ENCODE measurements at regions not wholly inside any gene's neighbourhood (a gene's known extent, or its start where the extent isn't known, plus 50 kb on each side); places are given as distances from the start of the nearest gene placed in this dataset.

DNA sequence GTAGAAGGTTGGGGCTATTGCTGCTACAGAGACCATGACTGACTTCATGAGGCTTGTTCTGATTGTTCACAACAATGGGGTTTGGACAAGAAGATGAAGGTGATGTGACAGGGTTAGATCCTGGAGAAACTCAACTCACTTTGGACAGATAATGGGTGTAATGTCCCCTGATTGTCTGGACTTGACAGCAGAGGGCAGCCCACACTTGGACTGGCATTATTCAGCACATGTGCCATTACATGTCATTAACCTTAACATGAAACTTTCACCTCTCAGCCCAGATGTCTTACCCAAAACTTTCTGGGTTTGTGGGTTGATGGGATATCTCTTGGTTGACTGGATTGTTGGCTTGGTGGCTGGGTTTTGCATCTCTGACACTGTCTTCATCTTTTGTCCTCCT, 101.5 kb downstream of the MXRA5 start:
- H3K4me1 ChIP-seq, result peaks cover 0 to 5% (median 0%) of the 10 kb centered on the region in 9 donors
- H3K27me3 ChIP-seq, result no peaks in the 10 kb centered on the region
- no peak overlapping the region for H3K4me3 ChIP-seq
- ATAC-seq, result no peak
- intact Hi-C loops (cut with DNase I), result loop anchor here in 2 of 10 donors (5.0 to 10.0 kb wide), 2 partner anchors 280 to 302 kb away; no protein-coding TSS in a partner anchor
- H3K27ac ChIP-seq, result no peak overlapping the region
- DNase-seq, result no peak
- H3K36me3 ChIP-seq, result no peaks in the 10 kb centered on the region
- no peaks in the 10 kb centered on the region for H3K9me3 ChIP-seq
- TF ChIP-seq, protein P1, sequence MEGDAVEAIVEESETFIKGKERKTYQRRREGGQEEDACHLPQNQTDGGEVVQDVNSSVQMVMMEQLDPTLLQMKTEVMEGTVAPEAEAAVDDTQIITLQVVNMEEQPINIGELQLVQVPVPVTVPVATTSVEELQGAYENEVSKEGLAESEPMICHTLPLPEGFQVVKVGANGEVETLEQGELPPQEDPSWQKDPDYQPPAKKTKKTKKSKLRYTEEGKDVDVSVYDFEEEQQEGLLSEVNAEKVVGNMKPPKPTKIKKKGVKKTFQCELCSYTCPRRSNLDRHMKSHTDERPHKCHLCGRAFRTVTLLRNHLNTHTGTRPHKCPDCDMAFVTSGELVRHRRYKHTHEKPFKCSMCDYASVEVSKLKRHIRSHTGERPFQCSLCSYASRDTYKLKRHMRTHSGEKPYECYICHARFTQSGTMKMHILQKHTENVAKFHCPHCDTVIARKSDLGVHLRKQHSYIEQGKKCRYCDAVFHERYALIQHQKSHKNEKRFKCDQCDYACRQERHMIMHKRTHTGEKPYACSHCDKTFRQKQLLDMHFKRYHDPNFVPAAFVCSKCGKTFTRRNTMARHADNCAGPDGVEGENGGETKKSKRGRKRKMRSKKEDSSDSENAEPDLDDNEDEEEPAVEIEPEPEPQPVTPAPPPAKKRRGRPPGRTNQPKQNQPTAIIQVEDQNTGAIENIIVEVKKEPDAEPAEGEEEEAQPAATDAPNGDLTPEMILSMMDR (IDR thresholded peaks at IDR 0.05), result peak in 7 of 9 donors; percentile 19 to 41 (median 26)

DNA sequence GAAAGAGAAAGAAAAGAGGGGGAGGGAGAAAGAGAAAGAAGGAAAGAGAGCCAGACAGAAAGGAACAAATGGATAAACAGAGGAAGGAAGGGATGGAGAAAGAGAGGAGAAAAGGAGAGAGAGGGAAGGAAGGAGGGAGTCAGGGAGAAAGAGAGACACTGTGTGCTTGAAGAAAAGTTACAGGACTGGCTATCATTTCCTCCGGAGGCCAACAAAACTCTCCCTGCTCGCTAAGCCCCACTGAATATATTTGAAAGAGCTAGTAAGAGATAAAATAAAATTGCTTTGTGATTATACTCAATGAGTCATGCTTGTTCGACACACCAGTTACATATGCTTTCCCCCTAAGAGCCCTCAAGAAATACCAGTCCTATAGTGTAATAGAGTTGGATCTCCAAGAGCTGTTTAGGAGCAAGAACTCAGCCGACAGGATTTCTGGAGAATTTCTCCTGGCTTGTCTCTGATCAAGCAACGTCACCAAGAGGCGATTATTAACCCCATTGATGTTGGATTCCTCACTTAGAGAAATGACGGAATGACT, 102.2 kb downstream of the MXRA5 start:
- peaks cover 0 to 5% (median 0%) of the 10 kb centered on the region in 9 donors for H3K4me1 ChIP-seq
- no peaks in the 10 kb centered on the region for H3K27me3 ChIP-seq
- peak overlapping the region in 1 of 10 donors; percentile 25 for H3K4me3 ChIP-seq
- no peaks in the 10 kb centered on the region for H3K36me3 ChIP-seq
- H3K9me3 ChIP-seq, result no peaks in the 10 kb centered on the region
- TF ChIP-seq, protein P1 (IDR thresholded peaks at IDR 0.05), result no peak
- ATAC-seq (peak in 2 of 8 donors; percentile 41 to 65), DNase-seq (no peak)
- 56 to 62% methylated on average over 7 of the region's 7 CpGs for WGBS, 2 donors
- intact Hi-C loops (cut with DNase I), result loop anchor here in 2 of 10 donors (5.0 to 10.0 kb wide), 2 partner anchors 281 to 303 kb away; no protein-coding TSS in a partner anchor
- peak overlapping the region in 2 of 10 donors; percentile 31 to 58 for H3K27ac ChIP-seq

DNA sequence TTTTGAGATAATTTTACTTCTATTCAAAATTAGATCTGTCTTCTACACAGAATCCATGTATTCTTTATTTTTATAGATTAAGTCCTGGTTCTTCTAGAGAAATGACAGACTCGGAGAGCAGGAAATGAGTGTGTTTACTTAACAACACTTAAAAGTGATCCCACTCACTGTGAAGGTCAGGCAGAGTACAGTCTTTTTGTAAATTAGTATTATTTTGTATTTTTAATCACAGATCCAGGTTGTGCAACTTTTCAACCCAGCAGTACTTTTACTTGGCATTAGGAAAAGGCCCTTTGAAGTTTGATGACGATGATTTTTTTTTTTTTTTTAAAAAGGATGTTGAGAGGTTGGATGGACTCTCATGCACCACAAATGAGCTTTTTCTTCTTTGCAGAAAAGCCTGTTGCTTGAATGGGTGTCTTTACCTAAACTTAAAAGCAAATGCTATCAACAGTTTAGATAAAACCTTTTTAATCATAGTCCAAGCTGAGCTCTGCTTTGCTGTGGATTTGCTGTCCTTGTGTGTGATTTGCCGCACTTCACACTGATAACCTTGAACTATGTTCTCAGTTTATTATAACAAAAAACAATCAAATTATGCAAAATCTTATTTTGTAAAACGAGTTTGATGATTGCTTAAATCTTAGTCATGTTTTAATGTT, 114.1 kb downstream of the MXRA5 start:
- no peak for DNase-seq
- Histone ChIP-seq H3K9me3 (peaks cover 0 to 7% (median 0%) of the 10 kb centered on the region in 11 donors), H3K4me1 (peaks cover 0 to 4% (median 0%) of the 10 kb centered on the region in 9 donors), H3K36me3 (no peaks in the 10 kb centered on the region), H3K4me3 (no peak overlapping the region), H3K27ac (peak overlapping the region in 3 of 10 donors; percentile 5 to 19 (median 9)), H3K27me3 (no peaks in the 10 kb centered on the region)
- TF ChIP-seq, protein P1 (IDR thresholded peaks at IDR 0.05), result no peak
- 46 to 67% methylated on average over 4 of the region's 4 CpGs for WGBS, 2 donors
- intact Hi-C loops (cut with DNase I), result no loop called here
- ATAC-seq, result no peak

DNA sequence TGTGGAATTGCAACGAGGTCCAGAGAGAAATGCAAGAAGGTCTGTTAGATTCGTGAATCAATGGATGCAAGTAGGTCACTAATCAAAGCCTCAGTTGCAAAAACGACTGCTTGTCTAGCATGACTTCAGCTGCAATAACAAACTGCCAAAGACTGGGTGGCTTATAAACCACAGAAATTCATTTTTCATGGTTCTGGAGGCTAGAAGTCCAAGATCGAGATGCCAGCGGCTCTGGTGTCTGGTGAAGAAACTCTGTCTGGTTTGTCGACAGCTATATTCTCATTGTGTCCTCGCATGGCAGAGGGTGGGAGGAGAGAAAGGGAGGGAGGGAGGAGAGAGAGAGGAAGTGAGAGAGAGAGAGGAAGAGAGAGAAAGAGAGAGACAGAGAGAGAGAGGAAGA, 114.7 kb downstream of the MXRA5 start:
- WGBS, 2 donors, result 59 to 64% methylated on average over 7 of the region's 7 CpGs
- no peaks in the 10 kb centered on the region for H3K27me3 ChIP-seq
- intact Hi-C loops (cut with DNase I), result no loop called here
- H3K36me3 ChIP-seq, result no peaks in the 10 kb centered on the region
- H3K4me1 ChIP-seq, result peaks cover 0 to 4% (median 0%) of the 10 kb centered on the region in 9 donors
- peak overlapping the region in 3 of 10 donors; percentile 5 to 19 (median 9) for H3K27ac ChIP-seq
- H3K4me3 ChIP-seq, result no peak overlapping the region
- peaks cover 0 to 7% (median 0%) of the 10 kb centered on the region in 11 donors for H3K9me3 ChIP-seq
- DNase-seq (no peak), ATAC-seq (no peak)
- TF ChIP-seq, protein P1 (IDR thresholded peaks at IDR 0.05), result no peak
